ENCODE measurements at regions not wholly inside any gene's neighbourhood (a gene's known extent, or its start where the extent isn't known, plus 50 kb on each side); places are given as distances from the start of the nearest gene placed in this dataset.

- no peaks in the 10 kb centered on the region for H3K4me1 ChIP-seq (ENCODE audit: control insufficient read depth, insufficient read depth, low read length)
- ChIA-PET CTCF (no interaction called here), POLR2A (no interaction called here)
- H3K4me3 ChIP-seq (ENCODE audit: low read depth, low read length): no peak overlapping the region
- H3K36me3 ChIP-seq (ENCODE audit: control insufficient read depth in 2 of 2, insufficient read depth in 1 of 2, low read length in 2 of 2): no peaks in the 10 kb centered on the region
- TF ChIP-seq ZNF747 (tag by site-specific recombination; IDR thresholded peaks at IDR 0.05) (no peak), ZNF704 (tag by site-specific recombination; IDR thresholded peaks at IDR 0.05) (no peak), ZNF37A (tag by site-specific recombination; IDR thresholded peaks at IDR 0.05) (no peak), ZNF677 (tag by site-specific recombination; IDR thresholded peaks at IDR 0.05) (no peak), ZNF48 (tag by site-specific recombination; IDR thresholded peaks at IDR 0.05) (no peak), ZBTB1 (tag by site-specific recombination; IDR thresholded peaks at IDR 0.05) (no peak), ATF2 (tag by site-specific recombination; IDR thresholded peaks at IDR 0.05; ENCODE audit: low read depth) (no peak)
- H3K27ac ChIP-seq (ENCODE audit: extremely low read depth, low read depth, low read length): no peak overlapping the region
- H3K9me3 ChIP-seq (ENCODE audit: control insufficient read depth, insufficient read depth, low read depth, low read length): no peaks in the 10 kb centered on the region
Measured at GRCh38 chr11:91366816-91367215, 857.8 kb upstream of the FAT3 start.

GRCh38 chr11:91365986-91366585 is 858.5 kb upstream of the FAT3 start:
- POLR2A ChIA-PET: no interaction called here
- no peaks in the 10 kb centered on the region for H3K9me3 ChIP-seq (ENCODE audit: control insufficient read depth, insufficient read depth, low read depth, low read length)
- TF ChIP-seq ZNF658 (tag by site-specific recombination; IDR thresholded peaks at IDR 0.05) (no peak), ZNF791 (tag by site-specific recombination; IDR thresholded peaks at IDR 0.05) (no peak), ZNF404 (tag by site-specific recombination; IDR thresholded peaks at IDR 0.05) (no peak), ZBTB26 (tag by site-specific recombination; optimal IDR thresholded peaks at IDR 0.05) (no peak), CTCF (tag by site-specific recombination; IDR thresholded peaks at IDR 0.05) (no peak), ZNF433 (tag by site-specific recombination; IDR thresholded peaks at IDR 0.05; ENCODE audit: low read depth) (no peak), HIC1 (tag by site-specific recombination; IDR thresholded peaks at IDR 0.05) (no peak), ZNF514 (tag by site-specific recombination; IDR thresholded peaks at IDR 0.05) (no peak), ZNF37A (tag by site-specific recombination; IDR thresholded peaks at IDR 0.05) (no peak)
- no peak overlapping the region for H3K4me3 ChIP-seq (ENCODE audit: low read depth, low read length)
- H3K4me1 ChIP-seq (ENCODE audit: control insufficient read depth, insufficient read depth, low read length): no peaks in the 10 kb centered on the region
- no peak overlapping the region for H3K27ac ChIP-seq (ENCODE audit: extremely low read depth, low read depth, low read length)
- CTCF ChIA-PET: no interaction called here
- H3K36me3 ChIP-seq (ENCODE audit: control insufficient read depth in 2 of 2, insufficient read depth in 1 of 2, low read length in 2 of 2): no peaks in the 10 kb centered on the region
